PFSK-1 (cell line): ENCODE measurements at regions not wholly inside any gene's neighbourhood (a gene's known extent, or its start where the extent isn't known, plus 50 kb on each side); places are given as distances from the start of the nearest gene placed in this dataset.

Source experiments
- FOXP2 ChIP-seq: optimal IDR thresholded peaks from 2 replicates; pipeline ENCODE3; 2011; ENCODE audit warnings: borderline replicate concordance, control low read depth, inconsistent platforms; ENCODE audit not compliant: insufficient read depth; ENCODE audit errors: extremely low read length, extremely low read depth
- POLR2AphosphoS5 ChIP-seq: IDR thresholded peaks from 2 replicates; pipeline ENCODE4 v1.6.1; 2012; ENCODE audit warnings: low read depth, mild to moderate bottlenecking, control low read depth, low read length, moderate library complexity
- REST ChIP-seq, 2 experiments: IDR thresholded peaks; 2 replicates each; pipeline versions ENCODE4 v1.6.1 to v1.8.0; 2011 to 2012; ENCODE audit warnings: low read depth in 2 of 2, low read length in 2 of 2, control low read depth in 1 of 2, inconsistent platforms in 1 of 2, mild to moderate bottlenecking in 1 of 2, moderate library complexity in 1 of 2; ENCODE audit not compliant: insufficient read depth in 1 of 2
- SIN3A ChIP-seq: IDR thresholded peaks from 2 replicates; pipeline ENCODE4 v1.6.1; 2012; ENCODE audit warnings: mild to moderate bottlenecking, low read length, moderate library complexity, borderline replicate concordance; ENCODE audit not compliant: insufficient read depth
- TAF1 ChIP-seq: IDR thresholded peaks from 2 replicates; pipeline ENCODE4 v1.6.1; 2012; ENCODE audit warnings: low read length, control low read depth, borderline replicate concordance; ENCODE audit not compliant: insufficient read depth

GRCh38 chr18:30787410-30787809 lies 255.1 kb downstream of the DSC3 start:
- no peak for TF ChIP-seq TAF1
- TF ChIP-seq REST (IDR thresholded peaks at IDR 0.05; ENCODE audit: insufficient read depth in 1 of 2, low read depth in 2 of 2, low read length in 2 of 2), result no peak
- no peak for TF ChIP-seq SIN3A
- TF ChIP-seq POLR2AphosphoS5, result no peak
- TF ChIP-seq FOXP2, result no peak

- TF ChIP-seq REST (IDR thresholded peaks at IDR 0.05; ENCODE audit: insufficient read depth in 1 of 2, low read depth in 2 of 2, low read length in 2 of 2), result no peak
- no peak for TF ChIP-seq SIN3A
- no peak for TF ChIP-seq POLR2AphosphoS5
- TF ChIP-seq FOXP2, result no peak
- no peak for TF ChIP-seq TAF1
Measured at GRCh38 chr18:30781601-30782000, 260.9 kb downstream of the DSC3 start.

GRCh38 chr18:30775629-30776028 lies 266.9 kb downstream of the DSC3 start:
- TF ChIP-seq SIN3A (no peak), REST (IDR thresholded peaks at IDR 0.05; ENCODE audit: insufficient read depth in 1 of 2, low read depth in 2 of 2, low read length in 2 of 2) (no peak), FOXP2 (no peak), TAF1 (no peak), POLR2AphosphoS5 (no peak)

GRCh38 chr18:30766053-30766452 lies 276.5 kb downstream of the DSC3 start:
- TF ChIP-seq TAF1, result no peak

GRCh38 chr18:30765247-30765646 lies 277.3 kb downstream of the DSC3 start:
- TF ChIP-seq TAF1 (no peak), FOXP2 (no peak), SIN3A (no peak), POLR2AphosphoS5 (no peak), REST (IDR thresholded peaks at IDR 0.05; ENCODE audit: insufficient read depth in 1 of 2, low read depth in 2 of 2, low read length in 2 of 2) (no peak)
